ENCODE measurements at regions not wholly inside any gene's neighbourhood (a gene's known extent, or its start where the extent isn't known, plus 50 kb on each side); places are given as distances from the start of the nearest gene placed in this dataset.

DNA sequence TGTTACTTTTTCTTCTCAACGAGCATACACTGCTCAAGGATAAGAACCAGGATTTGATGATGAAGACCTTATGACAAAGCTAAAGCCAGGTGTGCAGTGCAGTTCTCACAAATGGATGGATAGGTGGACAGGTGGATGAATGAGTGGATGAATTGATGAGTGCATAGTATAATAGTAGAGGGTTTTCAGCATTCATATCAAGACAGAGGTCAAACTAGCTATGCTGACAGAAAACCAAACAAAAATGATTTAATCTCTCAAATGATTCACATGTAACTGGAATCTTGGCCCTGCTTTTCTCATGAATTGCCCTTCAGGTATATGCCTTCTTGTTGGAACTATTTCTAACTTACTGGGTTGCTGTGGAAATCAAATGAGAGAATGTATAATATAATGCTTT lies 240.9 kb downstream of the BCAT1 start:
- ChIA-PET POLR2A (no interaction called here), CTCF (interaction anchor here (0.5 kb wide), 1 partner anchor 35 kb away, joined by 4 read pairs; no protein-coding TSS in a partner anchor)
- H3K4me3 ChIP-seq (ENCODE audit: low read depth, low read length): no peak overlapping the region

GRCh38 chr12:24707334-24707733 lies 241.6 kb downstream of the BCAT1 start:
- TF ChIP-seq, protein P1, sequence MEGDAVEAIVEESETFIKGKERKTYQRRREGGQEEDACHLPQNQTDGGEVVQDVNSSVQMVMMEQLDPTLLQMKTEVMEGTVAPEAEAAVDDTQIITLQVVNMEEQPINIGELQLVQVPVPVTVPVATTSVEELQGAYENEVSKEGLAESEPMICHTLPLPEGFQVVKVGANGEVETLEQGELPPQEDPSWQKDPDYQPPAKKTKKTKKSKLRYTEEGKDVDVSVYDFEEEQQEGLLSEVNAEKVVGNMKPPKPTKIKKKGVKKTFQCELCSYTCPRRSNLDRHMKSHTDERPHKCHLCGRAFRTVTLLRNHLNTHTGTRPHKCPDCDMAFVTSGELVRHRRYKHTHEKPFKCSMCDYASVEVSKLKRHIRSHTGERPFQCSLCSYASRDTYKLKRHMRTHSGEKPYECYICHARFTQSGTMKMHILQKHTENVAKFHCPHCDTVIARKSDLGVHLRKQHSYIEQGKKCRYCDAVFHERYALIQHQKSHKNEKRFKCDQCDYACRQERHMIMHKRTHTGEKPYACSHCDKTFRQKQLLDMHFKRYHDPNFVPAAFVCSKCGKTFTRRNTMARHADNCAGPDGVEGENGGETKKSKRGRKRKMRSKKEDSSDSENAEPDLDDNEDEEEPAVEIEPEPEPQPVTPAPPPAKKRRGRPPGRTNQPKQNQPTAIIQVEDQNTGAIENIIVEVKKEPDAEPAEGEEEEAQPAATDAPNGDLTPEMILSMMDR (IDR thresholded peaks at IDR 0.05; ENCODE audit: insufficient read depth, low read depth, low read length): no peak
- no peak for DNase-seq (ENCODE audit: low read depth)
- H3K36me3 ChIP-seq (ENCODE audit: control insufficient read depth, insufficient read depth, low read length): no peaks in the 10 kb centered on the region
- ChIA-PET POLR2A (no interaction called here), CTCF (no interaction called here)
- H3K27me3 ChIP-seq (ENCODE audit: control insufficient read depth, insufficient read depth, low read length): no peaks in the 10 kb centered on the region
- no peak overlapping the region for H3K4me3 ChIP-seq (ENCODE audit: low read depth, low read length)

More for the DNA sequence above, 240.9 kb downstream of the BCAT1 start:
- no peak for DNase-seq (ENCODE audit: low read depth)
- TF ChIP-seq, protein P1 (IDR thresholded peaks at IDR 0.05; ENCODE audit: insufficient read depth, low read depth, low read length): no peak
- no peaks in the 10 kb centered on the region for H3K36me3 ChIP-seq (ENCODE audit: control insufficient read depth, insufficient read depth, low read length)
- H3K27me3 ChIP-seq (ENCODE audit: control insufficient read depth, insufficient read depth, low read length): no peaks in the 10 kb centered on the region

DNA sequence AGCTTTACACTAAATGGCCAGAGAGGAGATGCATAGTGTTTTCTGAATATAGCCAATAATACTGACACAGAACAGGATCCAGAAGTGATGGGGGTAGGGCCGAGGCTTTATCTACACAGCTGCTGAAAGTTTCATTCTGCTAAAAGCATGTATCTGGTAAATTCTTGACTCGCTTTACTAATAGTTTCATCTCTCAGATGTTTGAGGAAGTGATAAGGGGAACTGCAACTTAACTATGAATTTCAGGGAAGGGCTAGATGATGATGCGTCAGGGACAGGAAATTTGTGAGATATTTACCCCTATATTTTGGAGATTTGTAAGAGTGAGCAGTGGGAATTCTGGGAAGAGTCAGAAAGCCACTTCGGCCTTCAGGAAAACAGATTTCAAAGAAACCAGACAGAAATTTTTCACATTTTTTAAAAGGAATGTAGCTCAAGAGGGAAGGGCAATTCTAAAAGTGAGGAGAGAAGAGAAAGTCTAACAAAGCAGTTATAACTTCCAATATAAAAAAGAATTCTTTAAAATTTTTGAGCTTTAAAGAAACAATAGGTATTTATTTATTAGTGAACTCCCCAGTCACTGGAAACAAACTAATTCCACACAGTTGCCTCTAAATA lies 243.1 kb downstream of the BCAT1 start:
- no peaks in the 10 kb centered on the region for H3K36me3 ChIP-seq (ENCODE audit: control insufficient read depth, insufficient read depth, low read length)
- no peaks in the 10 kb centered on the region for H3K27me3 ChIP-seq (ENCODE audit: control insufficient read depth, insufficient read depth, low read length)
- CTCF ChIA-PET: no interaction called here
- no peak for DNase-seq (ENCODE audit: low read depth)
- POLR2A ChIA-PET: no interaction called here
- TF ChIP-seq, protein P1 (IDR thresholded peaks at IDR 0.05; ENCODE audit: insufficient read depth, low read depth, low read length): no peak
- no peak overlapping the region for H3K4me3 ChIP-seq (ENCODE audit: low read depth, low read length)

DNA sequence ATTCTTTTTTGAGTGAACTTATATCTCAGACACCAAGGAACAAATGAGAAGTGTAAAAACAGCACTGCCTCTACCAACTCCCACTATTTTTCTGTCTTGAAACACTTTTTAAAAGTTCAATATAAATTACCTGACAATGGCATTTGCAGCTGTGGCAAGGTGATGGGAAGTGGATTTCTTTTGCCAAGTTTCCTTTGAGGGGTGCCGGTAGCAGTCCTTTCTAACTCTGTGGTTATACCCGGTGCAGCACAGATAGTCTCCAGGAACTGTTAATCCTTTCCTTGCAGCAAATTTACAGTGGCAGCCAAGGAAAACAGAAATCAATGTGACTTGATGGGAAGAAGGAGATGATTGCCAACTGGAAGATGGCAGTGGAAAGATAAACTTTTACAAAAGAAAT lies 243.7 kb downstream of the BCAT1 start:
- Histone ChIP-seq H3K4me3 (ENCODE audit: low read depth, low read length) (no peak overlapping the region), H3K27me3 (ENCODE audit: control insufficient read depth, insufficient read depth, low read length) (no peaks in the 10 kb centered on the region), H3K36me3 (ENCODE audit: control insufficient read depth, insufficient read depth, low read length) (no peaks in the 10 kb centered on the region)
- TF ChIP-seq, protein P1 (IDR thresholded peaks at IDR 0.05; ENCODE audit: insufficient read depth, low read depth, low read length): no peak
- DNase-seq (ENCODE audit: low read depth): no peak
- CTCF ChIA-PET: no interaction called here
- POLR2A ChIA-PET: no interaction called here

- POLR2A ChIA-PET: no interaction called here
- TF ChIP-seq, protein P1 (IDR thresholded peaks at IDR 0.05; ENCODE audit: insufficient read depth, low read depth, low read length): no peak
- CTCF ChIA-PET: no interaction called here
- Histone ChIP-seq H3K27me3 (ENCODE audit: control insufficient read depth, insufficient read depth, low read length) (no peaks in the 10 kb centered on the region), H3K36me3 (ENCODE audit: control insufficient read depth, insufficient read depth, low read length) (no peaks in the 10 kb centered on the region), H3K4me3 (ENCODE audit: low read depth, low read length) (no peak overlapping the region)
- DNase-seq (ENCODE audit: low read depth): no peak
Observed at GRCh38 chr12:24701343-24701742, 247.6 kb downstream of the BCAT1 start.
